ENCODE measurements at regions not wholly inside any gene's neighbourhood (a gene's known extent, or its start where the extent isn't known, plus 50 kb on each side); places are given as distances from the start of the nearest gene placed in this dataset.

DNA sequence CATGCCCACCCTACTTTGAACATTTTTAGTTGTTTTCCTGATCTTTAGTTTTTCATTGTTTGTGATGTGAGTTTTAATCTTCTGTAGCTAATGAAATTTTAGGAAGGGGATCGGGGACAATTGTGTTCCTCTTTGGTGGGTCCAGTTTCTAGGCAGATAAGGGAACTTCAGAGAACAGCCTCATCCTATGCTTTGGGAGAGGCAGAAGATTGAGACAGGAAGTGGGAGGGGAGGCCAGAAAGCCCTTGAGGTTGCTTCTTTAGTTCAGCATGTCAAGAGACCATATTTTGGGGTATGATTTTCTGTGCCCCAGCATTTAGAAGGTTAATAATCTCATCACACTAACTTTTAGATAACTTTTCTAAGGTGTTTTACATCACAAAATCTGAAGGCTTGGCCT lies 191.0 kb downstream of the TANC2 start:
- TF ChIP-seq, protein P1, sequence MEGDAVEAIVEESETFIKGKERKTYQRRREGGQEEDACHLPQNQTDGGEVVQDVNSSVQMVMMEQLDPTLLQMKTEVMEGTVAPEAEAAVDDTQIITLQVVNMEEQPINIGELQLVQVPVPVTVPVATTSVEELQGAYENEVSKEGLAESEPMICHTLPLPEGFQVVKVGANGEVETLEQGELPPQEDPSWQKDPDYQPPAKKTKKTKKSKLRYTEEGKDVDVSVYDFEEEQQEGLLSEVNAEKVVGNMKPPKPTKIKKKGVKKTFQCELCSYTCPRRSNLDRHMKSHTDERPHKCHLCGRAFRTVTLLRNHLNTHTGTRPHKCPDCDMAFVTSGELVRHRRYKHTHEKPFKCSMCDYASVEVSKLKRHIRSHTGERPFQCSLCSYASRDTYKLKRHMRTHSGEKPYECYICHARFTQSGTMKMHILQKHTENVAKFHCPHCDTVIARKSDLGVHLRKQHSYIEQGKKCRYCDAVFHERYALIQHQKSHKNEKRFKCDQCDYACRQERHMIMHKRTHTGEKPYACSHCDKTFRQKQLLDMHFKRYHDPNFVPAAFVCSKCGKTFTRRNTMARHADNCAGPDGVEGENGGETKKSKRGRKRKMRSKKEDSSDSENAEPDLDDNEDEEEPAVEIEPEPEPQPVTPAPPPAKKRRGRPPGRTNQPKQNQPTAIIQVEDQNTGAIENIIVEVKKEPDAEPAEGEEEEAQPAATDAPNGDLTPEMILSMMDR (IDR thresholded peaks at IDR 0.05; ENCODE audit: poor library complexity, severe bottlenecking) = no peak
- TF ChIP-seq TAF1 (IDR thresholded peaks at IDR 0.05; ENCODE audit: low read depth) = no peak
